Hematopoietic multipotent progenitor cell treated with erythropoietin and hydrocortisone succinate and interleukin-3 and kit ligand, for 17 days (in vitro differentiated cells): ENCODE measurements at regions not wholly inside any gene's neighbourhood (a gene's known extent, or its start where the extent isn't known, plus 50 kb on each side); places are given as distances from the start of the nearest gene placed in this dataset.
A peak's percentile ranks its signal among the peaks of the same experiment; 100 is the strongest.
"Not testable (repeated sequence)": the region's sequence is repeated elsewhere in the genome, so short reads cannot be mapped to it uniquely, and the experiment has no call there.

Experiments
- DNase-seq: peaks from one replicate; pipeline ENCODE4 v3.0.0-alpha.2; 2015; ENCODE audit warnings: low spot score

- DNase-seq: no peak
These were observed 265.4 kb downstream of the CGGBP1 start for GRCh38 chr3:87793337-87793877.

- no peak for DNase-seq
These were observed 266.1 kb downstream of the CGGBP1 start, which contains the start of gene HTR1F for GRCh38 chr3:87792534-87793336. TSS of gene HTR1F (plus strand) at chr3:87792706.

- DNase-seq: no peak
These were observed 266.6 kb downstream of the CGGBP1 start for GRCh38 chr3:87792198-87792533.

GRCh38 chr3:87791248-87792027, 267.4 kb downstream of the CGGBP1 start:
- no peak for DNase-seq

GRCh38 chr3:87789049-87789448, 269.8 kb downstream of the CGGBP1 start:
- DNase-seq: not testable (repeated sequence)

GRCh38 chr3:87788516-87788915, 270.3 kb downstream of the CGGBP1 start:
- no peak for DNase-seq

GRCh38 chr3:87780811-87781210, 278.0 kb downstream of the CGGBP1 start:
- DNase-seq: no peak

GRCh38 chr3:87778876-87779275, 279.9 kb downstream of the CGGBP1 start:
- no peak for DNase-seq

GRCh38 chr3:87771337-87772192, 287.2 kb downstream of the CGGBP1 start:
- peak; percentile 45 for DNase-seq

- no peak for DNase-seq
These were observed 292.1 kb downstream of the CGGBP1 start for GRCh38 chr3:87766721-87767120.

GRCh38 chr3:87765256-87765655, 293.5 kb downstream of the CGGBP1 start:
- no peak for DNase-seq

GRCh38 chr3:87761795-87762194, 297.0 kb downstream of the CGGBP1 start:
- no peak for DNase-seq

GRCh38 chr3:87761341-87761740, 297.5 kb downstream of the CGGBP1 start:
- DNase-seq: no peak

GRCh38 chr3:87756616-87757015, 302.2 kb downstream of the CGGBP1 start:
- DNase-seq: no peak

- no peak for DNase-seq
These were observed 303.0 kb downstream of the CGGBP1 start for GRCh38 chr3:87755852-87756251.

GRCh38 chr3:87742250-87742649, 316.6 kb downstream of the CGGBP1 start:
- no peak for DNase-seq

GRCh38 chr3:87740894-87741293, 317.9 kb downstream of the CGGBP1 start:
- not testable (repeated sequence) for DNase-seq

GRCh38 chr3:87737817-87738216, 321.0 kb downstream of the CGGBP1 start:
- not testable (repeated sequence) for DNase-seq

- no peak for DNase-seq
These were observed 325.0 kb downstream of the CGGBP1 start for GRCh38 chr3:87733671-87734367.

- DNase-seq: no peak
These were observed 326.5 kb downstream of the CGGBP1 start for GRCh38 chr3:87732294-87732693.

- no peak for DNase-seq
These were observed 331.0 kb downstream of the CGGBP1 start for GRCh38 chr3:87727783-87728182.
